Breast epithelium (tissue), 4 donors: ENCODE measurements at regions not wholly inside any gene's neighbourhood (a gene's known extent, or its start where the extent isn't known, plus 50 kb on each side); places are given as distances from the start of the nearest gene placed in this dataset.

Experiments used
- DNase-seq, 2 donors: peaks; one replicate each; pipeline ENCODE4 v3.0.0-alpha.2; 2019; ENCODE audit warnings: low spot score in 2 of 2
- H3K27ac ChIP-seq, 2 donors: fragments of 200-600 bp; sonication (generic) in 1 of 2; one replicate each; pipeline ENCODE4 v1.5.1; 2016 to 2019; ENCODE audit warnings: mild to moderate bottlenecking in 1 of 2
- H3K27me3 ChIP-seq, 2 donors: fragments of 200-600 bp; sonication (generic) in 1 of 2; one replicate each; pipeline versions ENCODE4 v1.5.1 to v1.6.0; 2017 to 2019; ENCODE audit warnings: control low read depth in 1 of 2, mild to moderate bottlenecking in 1 of 2
- H3K36me3 ChIP-seq: fragments of 200-600 bp; one replicate; pipeline ENCODE4 v1.5.1; 2019
- H3K4me1 ChIP-seq, 2 donors: fragments of 200-600 bp; sonication (generic); one replicate each; pipeline ENCODE4 v1.5.1; 2016 to 2019; ENCODE audit warnings: control low read depth in 1 of 2
- H3K4me3 ChIP-seq, 3 donors: fragments of 200-600 bp; sonication (generic); 1 replicate in 2 of 3; 2 replicates in 1 of 3; pipeline ENCODE4 v1.5.1; 2016 to 2019; ENCODE audit warnings: mild to moderate bottlenecking in 3 of 3, moderate library complexity in 2 of 3
- H3K9me3 ChIP-seq, 2 donors: fragments of 200-600 bp; sonication (generic) in 1 of 2; one replicate each; pipeline ENCODE4 v1.5.1; 2016 to 2019; ENCODE audit warnings: control low read depth in 1 of 2
- CTCF ChIP-seq, 3 donors: fragments of 450-650 bp; IDR thresholded peaks; one replicate each; pipeline ENCODE4 v1.5.1; 2016 to 2017; ENCODE audit warnings: antibody characterized with exemption in 3 of 3, mild to moderate bottlenecking in 3 of 3, moderate library complexity in 3 of 3
- POLR2A ChIP-seq: fragments of 450-650 bp; IDR thresholded peaks from one replicate; pipeline ENCODE4 v1.6.1; 2016; ENCODE audit warnings: antibody characterized with exemption, mild to moderate bottlenecking, moderate library complexity
- POLR2AphosphoS5 ChIP-seq, 3 donors: sonication (generic); formaldehyde crosslinking; IDR thresholded peaks; one replicate each; pipeline ENCODE4 v1.6.1; 2017; ENCODE audit warnings: antibody characterized with exemption in 3 of 3
- intact Hi-C: fragments of 100-400 bp; cut with DNase I; formaldehyde crosslinking; loops from one replicate; pipeline ENCODE4 v1.15.1; 2023; ENCODE audit warnings: low total_unique reads

- no peaks in the 10 kb centered on the region for H3K36me3 ChIP-seq
- DNase-seq: peak in 1 of 2 donors; percentile 19
- H3K27me3 ChIP-seq: no peaks in the 10 kb centered on the region
- no peaks in the 10 kb centered on the region for H3K9me3 ChIP-seq
- H3K4me3 ChIP-seq: no peak overlapping the region
- no peak overlapping the region for H3K27ac ChIP-seq
- no peaks in the 10 kb centered on the region for H3K4me1 ChIP-seq
- TF ChIP-seq POLR2A (no peak), CTCF (IDR thresholded peaks at IDR 0.05) (peak; percentile 53 to 60 (median 54))
- intact Hi-C loops: no loop called here
Observed at GRCh38 chr5:42057254-42057690, 132.2 kb downstream of the FBXO4 start.

GRCh38 chr5:42059291-42059690 lies 134.2 kb downstream of the FBXO4 start:
- Histone ChIP-seq H3K4me1 (no peaks in the 10 kb centered on the region), H3K9me3 (no peaks in the 10 kb centered on the region), H3K27me3 (no peaks in the 10 kb centered on the region), H3K4me3 (no peak overlapping the region), H3K36me3 (no peaks in the 10 kb centered on the region), H3K27ac (no peak overlapping the region)
- no peak for TF ChIP-seq CTCF (IDR thresholded peaks at IDR 0.05)
- TF ChIP-seq POLR2AphosphoS5 (IDR thresholded peaks at IDR 0.05): no peak
- no peak for TF ChIP-seq POLR2A
- intact Hi-C loops: no loop called here
- no peak for DNase-seq

- Histone ChIP-seq H3K36me3 (no peaks in the 10 kb centered on the region), H3K9me3 (no peaks in the 10 kb centered on the region), H3K4me1 (no peaks in the 10 kb centered on the region), H3K4me3 (no peak overlapping the region), H3K27ac (no peak overlapping the region), H3K27me3 (no peaks in the 10 kb centered on the region)
- no peak for DNase-seq
- intact Hi-C loops: no loop called here
- TF ChIP-seq POLR2A: no peak
- no peak for TF ChIP-seq POLR2AphosphoS5 (IDR thresholded peaks at IDR 0.05)
- TF ChIP-seq CTCF (IDR thresholded peaks at IDR 0.05): no peak
Observed at GRCh38 chr5:42059778-42060464, 134.8 kb downstream of the FBXO4 start.

- TF ChIP-seq POLR2AphosphoS5 (IDR thresholded peaks at IDR 0.05) (no peak), CTCF (IDR thresholded peaks at IDR 0.05) (no peak), POLR2A (no peak)
- no peaks in the 10 kb centered on the region for H3K4me1 ChIP-seq
- no peak overlapping the region for H3K27ac ChIP-seq
- no peak for DNase-seq
- no peaks in the 10 kb centered on the region for H3K36me3 ChIP-seq
- no peak overlapping the region for H3K4me3 ChIP-seq
- no peaks in the 10 kb centered on the region for H3K27me3 ChIP-seq
- H3K9me3 ChIP-seq: no peaks in the 10 kb centered on the region
- intact Hi-C loops: no loop called here
Observed at GRCh38 chr5:42061121-42061520, 136.0 kb downstream of the FBXO4 start.

- no peaks in the 10 kb centered on the region for H3K4me1 ChIP-seq
- no peak overlapping the region for H3K4me3 ChIP-seq
- H3K9me3 ChIP-seq: no peaks in the 10 kb centered on the region
- intact Hi-C loops: no loop called here
- H3K27ac ChIP-seq: no peak overlapping the region
- TF ChIP-seq POLR2AphosphoS5 (IDR thresholded peaks at IDR 0.05) (no peak), CTCF (IDR thresholded peaks at IDR 0.05) (no peak), POLR2A (no peak)
- no peaks in the 10 kb centered on the region for H3K36me3 ChIP-seq
- no peaks in the 10 kb centered on the region for H3K27me3 ChIP-seq
- DNase-seq: no peak
Observed at GRCh38 chr5:42064821-42065220, 139.7 kb downstream of the FBXO4 start.
